Posterior cingulate gyrus (tissue), 11 donors: ENCODE measurements at regions not wholly inside any gene's neighbourhood (a gene's known extent, or its start where the extent isn't known, plus 50 kb on each side); places are given as distances from the start of the nearest gene placed in this dataset.
"Not testable (repeated sequence)": the region's sequence is repeated elsewhere in the genome, so short reads cannot be mapped to it uniquely, and the experiment has no call there.

Experiments
- DNase-seq, 10 donors: peaks; one replicate each; pipeline versions ENCODE4 v3.0.0 to v3.0.0-alpha.2; 2020 to 2021; ENCODE audit warnings: mixed read lengths in 3 of 10
- intact Hi-C: fragments of 100-400 bp; cut with DNase I; formaldehyde crosslinking; loops from one replicate; pipeline ENCODE4 v1.15.1; 2023

GRCh38 chrX:66915893-66916292 lies 277.0 kb upstream of the EDA2R start:
- intact Hi-C loops: no loop called here
- DNase-seq: no peak

- intact Hi-C loops: no loop called here
- no peak for DNase-seq
Observed at GRCh38 chrX:66914080-66914479, 275.2 kb upstream of the EDA2R start.

GRCh38 chrX:66912417-66912816 lies 273.5 kb upstream of the EDA2R start:
- intact Hi-C loops: no loop called here
- no peak for DNase-seq

- DNase-seq: no peak
- intact Hi-C loops: no loop called here
Observed at GRCh38 chrX:66902081-66902480, 263.2 kb upstream of the EDA2R start.

GRCh38 chrX:66900886-66901285 lies 262.0 kb upstream of the EDA2R start:
- DNase-seq: no peak
- intact Hi-C loops: no loop called here

GRCh38 chrX:66892004-66892403 lies 253.1 kb upstream of the EDA2R start:
- no peak for DNase-seq
- intact Hi-C loops: no loop called here

- no peak for DNase-seq
- intact Hi-C loops: no loop called here
Observed at GRCh38 chrX:66889418-66889817, 250.5 kb upstream of the EDA2R start.

- no peak for DNase-seq
- intact Hi-C loops: no loop called here
Observed at GRCh38 chrX:66882101-66882500, 243.2 kb upstream of the EDA2R start.

- intact Hi-C loops: no loop called here
- DNase-seq: no peak
Observed at GRCh38 chrX:66876776-66877175, 237.9 kb upstream of the EDA2R start.

- intact Hi-C loops: no loop called here
- no peak for DNase-seq
Observed at GRCh38 chrX:66872771-66873170, 233.9 kb upstream of the EDA2R start.

- intact Hi-C loops: no loop called here
- DNase-seq: no peak
Observed at GRCh38 chrX:66863721-66864120, 224.8 kb upstream of the EDA2R start.

GRCh38 chrX:66833426-66833825 lies 194.5 kb upstream of the EDA2R start:
- intact Hi-C loops: no loop called here
- DNase-seq: no peak

GRCh38 chrX:66815227-66815626 lies 176.3 kb upstream of the EDA2R start:
- intact Hi-C loops: no loop called here
- DNase-seq: no peak

GRCh38 chrX:66794514-66794913 lies 155.6 kb upstream of the EDA2R start:
- peak in 1 of 10 donors; percentile 54 for DNase-seq
- intact Hi-C loops: not testable (repeated sequence)

GRCh38 chrX:66766318-66766717 lies 127.4 kb upstream of the EDA2R start:
- intact Hi-C loops: no loop called here
- peak in 2 of 10 donors; percentile 56 to 77 for DNase-seq

GRCh38 chrX:66760651-66761050 lies 121.8 kb upstream of the EDA2R start:
- intact Hi-C loops: no loop called here
- no peak for DNase-seq

GRCh38 chrX:66756717-66757116 lies 117.8 kb upstream of the EDA2R start:
- intact Hi-C loops: no loop called here
- DNase-seq: no peak

GRCh38 chrX:66751136-66751782 lies 112.4 kb upstream of the EDA2R start:
- DNase-seq: no peak
- intact Hi-C loops: no loop called here

GRCh38 chrX:66744519-66744918 lies 105.6 kb upstream of the EDA2R start:
- intact Hi-C loops, DNase-seq: not testable (repeated sequence)

GRCh38 chrX:66731398-66731797 lies 92.5 kb upstream of the EDA2R start:
- DNase-seq: no peak
- intact Hi-C loops: loop anchor here (5.0 kb wide), 1 partner anchor 1149 kb away; no protein-coding TSS in a partner anchor

- DNase-seq: peak in 9 of 10 donors; percentile 28 to 91 (median 50)
Observed at GRCh38 chrX:66728818-66729271, 90.0 kb upstream of the EDA2R start.

GRCh38 chrX:66717926-66718325 lies 79.0 kb upstream of the EDA2R start:
- intact Hi-C loops: no loop called here
- DNase-seq: no peak

More at GRCh38 chrX:66728818-66729271, 90.0 kb upstream of the EDA2R start:
- intact Hi-C loops: no loop called here
